HL-60 (cell line): ENCODE measurements at regions not wholly inside any gene's neighbourhood (a gene's known extent, or its start where the extent isn't known, plus 50 kb on each side); places are given as distances from the start of the nearest gene placed in this dataset.

Experiments used
- CTCF ChIP-seq: IDR thresholded peaks from one replicate; pipeline ENCODE4 v1.5.1; 2011; ENCODE audit warnings: low read length, control low read depth, inconsistent platforms; ENCODE audit not compliant: insufficient read depth
- GABPA ChIP-seq: IDR thresholded peaks from 2 replicates; pipeline ENCODE4 v1.6.1; 2012; ENCODE audit warnings: low read depth
- POLR2AphosphoS5 ChIP-seq: IDR thresholded peaks from 2 replicates; pipeline ENCODE4 v1.6.1; 2012; ENCODE audit warnings: low read depth
- REST ChIP-seq: IDR thresholded peaks from 2 replicates; pipeline ENCODE4 v1.6.1; 2012; ENCODE audit warnings: low read depth; ENCODE audit not compliant: insufficient replicate concordance
- SPI1 ChIP-seq: IDR thresholded peaks from 2 replicates; pipeline ENCODE4 v1.6.1; 2012; ENCODE audit warnings: low read depth, mild to moderate bottlenecking, borderline replicate concordance

GRCh38 chr1:190578526-190578925 is 100.9 kb upstream of the BRINP3 start:
- TF ChIP-seq CTCF (no peak), POLR2AphosphoS5 (no peak), SPI1 (no peak), REST (no peak), GABPA (no peak)
